Spleen (tissue), 11 donors: ENCODE measurements at regions not wholly inside any gene's neighbourhood (a gene's known extent, or its start where the extent isn't known, plus 50 kb on each side); places are given as distances from the start of the nearest gene placed in this dataset.
"Not testable (repeated sequence)": the region's sequence is repeated elsewhere in the genome, so short reads cannot be mapped to it uniquely, and the experiment has no call there.

Experiments used
- DNase-seq: peaks from one replicate; pipeline ENCODE4 v3.0.0-alpha.2; 2020
- H3K27ac ChIP-seq, 8 donors: fragments of 200-600 bp; sonication (generic) in 7 of 8; 1 replicate in 4 of 8; 2 replicates in 4 of 8; pipeline versions ENCODE4 v1.5.0 to v1.8.0; 2016 to 2021; ENCODE audit warnings: inconsistent platforms in 4 of 8, mild to moderate bottlenecking in 4 of 8, moderate library complexity in 1 of 8
- H3K27me3 ChIP-seq, 7 donors: fragments of 200-600 bp; sonication (generic) in 6 of 7; replicated peaks in 1 of 7; 1 replicate in 4 of 7; 2 replicates in 3 of 7; pipeline versions ENCODE4 v1.5.0 to v1.8.0; 2016 to 2021; ENCODE audit warnings: inconsistent platforms in 3 of 7, mild to moderate bottlenecking in 1 of 7
- H3K36me3 ChIP-seq, 6 donors: fragments of 200-600 bp; sonication (generic) in 5 of 6; 1 replicate in 4 of 6; 2 replicates in 2 of 6; pipeline versions ENCODE4 v1.5.0 to v1.8.0; 2016 to 2021; ENCODE audit warnings: inconsistent platforms in 2 of 6
- H3K4me1 ChIP-seq, 6 donors: fragments of 200-600 bp; sonication (generic) in 5 of 6; 1 replicate in 3 of 6; 2 replicates in 3 of 6; pipeline versions ENCODE4 v1.5.0 to v1.8.0; 2016 to 2021; ENCODE audit warnings: inconsistent platforms in 3 of 6
- H3K4me3 ChIP-seq, 8 donors: fragments of 200-600 bp; sonication (generic) in 7 of 8; 1 replicate in 4 of 8; 2 replicates in 4 of 8; pipeline versions ENCODE4 v1.5.0 to v1.8.0; 2016 to 2021; ENCODE audit warnings: inconsistent platforms in 4 of 8, mild to moderate bottlenecking in 4 of 8, moderate library complexity in 2 of 8
- H3K9me3 ChIP-seq, 8 donors: fragments of 200-600 bp; sonication (generic) in 7 of 8; 1 replicate in 4 of 8; 2 replicates in 4 of 8; pipeline versions ENCODE4 v1.5.0 to v1.8.0; 2016 to 2021; ENCODE audit warnings: inconsistent platforms in 4 of 8
- CTCF ChIP-seq, 11 experiments: fragments of 200-600 bp in 7 of 11; fragments of 450-650 bp in 4 of 11; sonication (generic) in 4 of 11; IDR thresholded peaks in 8 of 11; conservative IDR thresholded peaks in 3 of 11; 1 replicate in 7 of 11; 2 replicates in 4 of 11; pipeline versions ENCODE4 v1.4.0 to v1.8.0; 2016 to 2021; ENCODE audit warnings: antibody characterized with exemption in 11 of 11, inconsistent platforms in 4 of 11, mild to moderate bottlenecking in 1 of 11
- POLR2A ChIP-seq, 3 donors: fragments of 450-650 bp; IDR thresholded peaks; one replicate each; pipeline ENCODE4 v1.5.1; 2017; ENCODE audit warnings: antibody characterized with exemption in 3 of 3, mild to moderate bottlenecking in 1 of 3
- POLR2AphosphoS5 ChIP-seq, 3 donors: sonication (generic); formaldehyde crosslinking; IDR thresholded peaks; one replicate each; pipeline ENCODE4 v1.5.1; 2017; ENCODE audit warnings: antibody characterized with exemption in 3 of 3
- WGBS, 5 donors: extraction: QIAGEN DNeasy Blood & Tissue Kit in 3 of 5; methylation state at CpG; one replicate each; pipeline versions ENCODE4 v1.1.5 to v1.1.7; 2013 to 2018; 5-methylcytosine and 5-hydroxymethylcytosine counted together
- intact Hi-C: fragments of 100-400 bp; cut with DNase I; formaldehyde crosslinking; loops from one replicate; pipeline ENCODE4 v1.15.0; 2023; ENCODE audit warnings: low total_unique reads
- donor health status: healthy with polysubstance abuse.
- donor health status: DM: no; HTN: no; CAD: no; lungs with moderate emphysema.
- donor health status: DM: no; HTN: no; CAD: no.
- donor health status: Bipolar disorder and iron deficiency.
- donor health status: healthy.
- donor health status: DM: no; HTN: no; CAD: no.
- donor health status: DM: yes; HTN: yes; CAD: no.

GRCh38 chr17:33874617-33875060, 380.4 kb upstream of the CCL2 start:
- H3K4me1 ChIP-seq: no peaks in the 10 kb centered on the region
- intact Hi-C loops: no loop called here
- DNase-seq: no peak
- H3K9me3 ChIP-seq: no peaks in the 10 kb centered on the region
- peaks cover 0 to 60% (median 10%) of the 10 kb centered on the region in 7 donors for H3K27me3 ChIP-seq
- WGBS, 5 donors: 40 to 51% (median 47%) methylated on average over 2 of the region's 2 CpGs
- H3K27ac ChIP-seq: no peak overlapping the region
- no peaks in the 10 kb centered on the region for H3K36me3 ChIP-seq
- no peak overlapping the region for H3K4me3 ChIP-seq
- TF ChIP-seq POLR2AphosphoS5 (IDR thresholded peaks at IDR 0.05): no peak
- no peak for TF ChIP-seq CTCF (IDR thresholded peaks at IDR 0.05 in 8 of 11, conservative IDR thresholded peaks at IDR 0.05 in 3 of 11)
- TF ChIP-seq POLR2A (IDR thresholded peaks at IDR 0.05): no peak

GRCh38 chr17:33875973-33876372, 379.1 kb upstream of the CCL2 start:
- Histone ChIP-seq H3K4me3 (no peak overlapping the region), H3K27ac (no peak overlapping the region), H3K36me3 (no peaks in the 10 kb centered on the region), H3K4me1 (no peaks in the 10 kb centered on the region), H3K27me3 (peaks cover 0 to 57% (median 10%) of the 10 kb centered on the region in 7 donors), H3K9me3 (no peaks in the 10 kb centered on the region)
- no peak for DNase-seq
- intact Hi-C loops: no loop called here
- no peak for TF ChIP-seq POLR2A (IDR thresholded peaks at IDR 0.05)
- TF ChIP-seq POLR2AphosphoS5 (IDR thresholded peaks at IDR 0.05): no peak
- TF ChIP-seq CTCF (IDR thresholded peaks at IDR 0.05 in 8 of 11, conservative IDR thresholded peaks at IDR 0.05 in 3 of 11): no peak
- WGBS, 5 donors: 79 to 88% (median 81%) methylated on average over 5 of the region's 5 CpGs

- H3K36me3 ChIP-seq: not testable (repeated sequence)
These were observed 372.8 kb upstream of the CCL2 start for GRCh38 chr17:33882273-33882672.

GRCh38 chr17:33882677-33883076, 372.4 kb upstream of the CCL2 start:
- intact Hi-C loops, H3K4me3 ChIP-seq, H3K27ac ChIP-seq, H3K9me3 ChIP-seq, H3K4me1 ChIP-seq, H3K36me3 ChIP-seq, DNase-seq: not testable (repeated sequence)
- 50 to 93% (median 72%) methylated on average over 1 to 3 of the region's 3 CpGs for WGBS, 5 donors
- H3K27me3 ChIP-seq: peaks cover 0 to 20% (median 0%) of the 10 kb centered on the region in 7 donors

More at GRCh38 chr17:33882273-33882672, 372.8 kb upstream of the CCL2 start:
- H3K27ac ChIP-seq, H3K4me1 ChIP-seq, DNase-seq, H3K9me3 ChIP-seq, intact Hi-C loops, H3K4me3 ChIP-seq: not testable (repeated sequence)
- H3K27me3 ChIP-seq: peaks cover 0 to 19% (median 0%) of the 10 kb centered on the region in 7 donors
- WGBS, 5 donors: 91 to 100% (median 93%) methylated on average over 1 to 2 of the region's 2 CpGs

GRCh38 chr17:33888455-33888854, 366.6 kb upstream of the CCL2 start:
- no peak for TF ChIP-seq POLR2A (IDR thresholded peaks at IDR 0.05)
- no peak for TF ChIP-seq POLR2AphosphoS5 (IDR thresholded peaks at IDR 0.05)
- TF ChIP-seq CTCF (IDR thresholded peaks at IDR 0.05 in 8 of 11, conservative IDR thresholded peaks at IDR 0.05 in 3 of 11): no peak
- intact Hi-C loops: no loop called here
- Histone ChIP-seq H3K27ac (no peak overlapping the region), H3K4me1 (no peaks in the 10 kb centered on the region), H3K27me3 (peaks cover 0 to 35% (median 0%) of the 10 kb centered on the region in 7 donors), H3K9me3 (no peaks in the 10 kb centered on the region), H3K36me3 (no peaks in the 10 kb centered on the region), H3K4me3 (no peak overlapping the region)
- no peak for DNase-seq
- 48 to 92% (median 77%) methylated on average over 3 of the region's 3 CpGs for WGBS, 5 donors
